Non-pigmented ciliary epithelial cell (primary cell): ENCODE measurements at regions not wholly inside any gene's neighbourhood (a gene's known extent, or its start where the extent isn't known, plus 50 kb on each side); places are given as distances from the start of the nearest gene placed in this dataset.
A peak's percentile ranks its signal among the peaks of the same experiment; 100 is the strongest.

Source experiments
- DNase-seq: peaks from one replicate; pipeline ENCODE4 v3.0.0-alpha.2; 2010; ENCODE audit warnings: low read depth

DNA sequence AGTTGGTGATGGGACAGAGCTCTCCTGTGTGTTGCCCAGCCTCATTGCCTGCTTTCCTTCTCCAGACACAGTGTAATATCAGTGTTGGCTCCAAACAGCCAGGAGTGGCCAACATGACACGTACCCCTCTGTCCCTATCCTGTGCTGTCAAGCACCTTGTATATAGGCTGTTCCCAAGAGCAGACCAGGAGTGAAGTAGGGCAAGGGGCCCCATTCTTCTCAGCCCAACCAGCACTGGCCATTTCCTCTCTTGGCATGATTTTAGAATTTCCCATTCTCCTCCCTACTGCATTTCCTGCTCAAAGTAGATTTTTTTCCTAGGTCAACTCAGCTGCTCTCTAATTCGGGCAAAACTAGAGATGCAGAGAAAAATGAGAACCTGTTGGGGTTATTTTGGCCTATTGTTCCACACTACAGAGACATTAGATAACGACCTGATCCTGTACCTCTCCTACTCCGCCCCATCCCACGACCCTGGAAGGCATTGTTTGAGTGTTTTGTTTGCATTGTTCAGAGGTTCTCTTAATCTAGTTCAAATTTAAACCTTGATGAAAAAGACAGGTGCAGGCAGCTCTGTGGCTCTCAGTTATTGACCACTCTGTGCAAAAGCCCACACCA is 95.6 kb downstream of the RASSF10 start:
- DNase-seq = no peak

DNA sequence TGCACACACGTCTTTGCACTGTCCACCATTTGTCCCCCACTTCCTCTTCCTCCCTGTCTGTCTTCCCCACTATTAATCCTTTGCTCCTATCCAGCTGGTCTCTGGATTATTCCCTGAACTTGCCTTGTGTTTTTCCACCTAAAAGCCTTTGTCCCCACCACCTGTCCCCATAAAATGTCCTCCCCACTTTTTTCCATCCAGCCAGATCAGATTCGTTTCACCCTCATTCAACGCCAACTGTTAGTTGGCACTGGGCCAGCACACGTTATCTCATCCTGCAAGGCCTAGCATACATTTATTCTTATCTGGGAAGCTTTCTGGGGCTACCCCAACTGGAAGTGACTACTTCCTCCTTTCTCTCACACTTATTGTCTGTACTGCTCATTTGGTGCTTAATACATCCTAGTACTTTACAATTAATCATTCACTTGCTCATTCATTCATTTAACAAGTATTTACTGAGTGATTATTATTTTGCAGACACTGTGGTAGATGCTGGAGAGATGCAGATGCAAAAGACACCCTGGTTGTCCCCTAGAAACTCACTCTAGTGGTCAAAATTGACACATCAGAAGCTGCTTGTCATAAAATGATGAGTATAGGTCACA is 96.2 kb downstream of the RASSF10 start:
- no peak for DNase-seq

DNA sequence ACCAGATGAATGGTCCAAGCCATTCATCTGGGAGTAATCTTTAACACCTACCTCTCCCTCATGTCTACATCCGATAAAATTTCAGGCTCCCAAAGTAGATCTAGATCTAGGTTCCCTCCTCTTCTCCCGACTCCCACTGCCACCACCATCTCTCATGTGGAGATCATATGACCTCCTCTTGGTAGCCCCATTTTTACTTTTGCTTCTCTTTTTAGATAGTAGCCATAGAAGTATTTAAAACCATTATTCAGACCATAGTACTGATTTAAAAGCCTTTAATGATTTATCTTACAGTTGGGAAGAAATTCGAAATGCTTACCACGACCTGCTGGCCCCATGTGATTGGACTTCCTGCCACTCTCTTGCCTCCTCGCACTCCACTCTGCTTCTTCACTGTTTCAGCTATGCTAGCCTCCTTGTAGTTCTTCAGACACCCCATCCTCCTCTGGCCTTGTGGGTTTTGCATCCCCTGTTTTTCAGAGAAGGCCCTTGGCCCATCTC is 98.5 kb downstream of the RASSF10 start:
- DNase-seq = no peak

DNA sequence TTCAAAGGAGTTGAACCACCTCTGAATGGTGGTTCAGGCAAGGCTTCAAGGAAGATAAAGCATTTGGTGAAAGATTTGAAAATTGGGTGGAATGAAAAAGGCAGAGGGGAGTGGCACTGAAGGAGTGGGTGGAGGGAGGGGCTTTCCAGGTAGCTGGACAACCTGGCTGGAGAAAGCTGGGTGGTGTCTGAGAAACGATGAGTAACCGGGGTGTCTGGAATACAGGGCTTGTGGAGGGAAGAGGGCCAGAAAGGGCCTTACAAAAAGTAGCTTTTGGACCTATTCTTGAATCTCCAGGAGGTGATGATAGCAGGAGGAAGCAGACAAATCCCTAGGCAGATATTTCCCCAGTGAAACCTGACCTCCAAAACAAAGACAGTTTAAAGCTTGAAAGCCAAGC is 99.3 kb downstream of the RASSF10 start:
- DNase-seq = no peak

DNA sequence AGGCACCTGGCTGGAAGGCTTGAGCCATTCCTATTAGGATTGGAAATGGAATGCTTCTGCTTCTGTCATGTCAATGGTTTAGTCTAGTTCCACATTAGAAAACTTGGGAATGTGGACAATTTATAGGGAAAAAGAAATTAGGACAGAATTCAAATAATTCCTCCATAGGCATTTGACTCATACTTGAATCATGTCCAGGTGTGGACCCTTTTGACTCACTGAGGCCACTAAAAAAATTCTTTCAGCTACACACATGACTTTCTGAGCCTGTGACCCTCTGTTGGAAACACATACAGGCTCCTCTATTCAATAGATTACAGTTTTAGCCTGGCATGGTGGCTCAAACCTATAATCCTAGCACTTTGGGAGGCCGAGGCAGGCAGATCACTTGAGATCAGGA is 100.5 kb downstream of the RASSF10 start:
- no peak for DNase-seq

DNA sequence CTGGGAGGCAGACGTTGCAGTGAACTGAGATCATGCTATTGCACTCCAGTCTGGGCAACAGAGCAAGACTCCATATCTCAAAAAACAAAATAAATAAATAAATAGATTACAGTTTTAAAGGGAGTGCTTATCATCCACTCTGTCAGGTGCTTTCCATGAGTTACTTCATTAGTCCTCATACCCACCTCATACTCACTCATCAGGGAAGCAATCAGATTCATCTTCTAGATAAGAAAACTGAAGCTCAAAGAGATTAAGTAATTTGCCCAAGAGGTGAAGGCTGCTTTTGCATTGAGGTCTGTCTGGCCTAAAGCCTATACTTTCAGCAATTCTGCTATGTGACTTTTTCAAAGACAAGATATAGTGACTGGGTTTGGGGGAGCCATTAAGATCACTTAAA is 101.0 kb downstream of the RASSF10 start:
- DNase-seq = no peak

DNA sequence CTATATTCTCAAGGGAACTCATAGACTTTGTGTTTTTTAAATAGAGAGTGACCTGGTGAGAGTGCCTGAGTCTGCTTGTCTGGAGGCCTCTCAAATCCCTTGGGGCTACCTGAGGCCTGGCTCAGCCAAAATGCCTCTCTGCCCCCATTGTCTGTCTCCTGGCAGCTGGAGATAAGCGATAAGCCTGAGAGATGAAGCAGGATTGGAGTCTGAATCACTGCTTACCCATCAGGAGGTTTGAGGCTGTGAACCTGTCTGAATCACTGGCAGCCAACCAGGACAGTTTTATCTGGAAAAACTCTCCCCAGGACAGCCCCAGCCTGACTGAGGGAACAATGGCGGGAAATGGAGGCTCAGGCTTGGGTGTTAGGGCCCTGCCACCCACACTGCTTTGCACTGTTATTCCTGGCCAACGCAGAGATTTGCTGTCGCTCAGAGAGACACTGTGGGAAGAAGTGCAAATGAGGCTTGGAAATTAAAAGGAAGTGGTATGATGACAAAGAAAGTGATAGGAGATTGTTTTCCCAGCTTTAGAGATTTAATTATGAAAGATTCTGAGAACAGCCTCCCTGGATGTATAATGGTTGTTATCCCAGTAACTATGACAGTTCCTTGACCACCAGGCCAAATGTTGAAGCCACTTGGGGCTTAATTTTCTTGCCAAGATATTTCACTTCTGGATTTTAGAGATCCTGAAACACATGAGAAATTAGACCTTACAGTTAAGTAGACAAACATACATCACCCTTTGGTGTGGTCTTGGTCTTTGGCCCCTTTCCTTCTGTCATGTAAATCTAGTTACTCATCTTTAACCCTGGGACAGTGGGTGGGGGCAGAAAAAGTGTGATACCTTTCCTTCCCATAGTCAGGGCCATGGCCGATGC is 102.1 kb downstream of the RASSF10 start:
- no peak for DNase-seq

DNA sequence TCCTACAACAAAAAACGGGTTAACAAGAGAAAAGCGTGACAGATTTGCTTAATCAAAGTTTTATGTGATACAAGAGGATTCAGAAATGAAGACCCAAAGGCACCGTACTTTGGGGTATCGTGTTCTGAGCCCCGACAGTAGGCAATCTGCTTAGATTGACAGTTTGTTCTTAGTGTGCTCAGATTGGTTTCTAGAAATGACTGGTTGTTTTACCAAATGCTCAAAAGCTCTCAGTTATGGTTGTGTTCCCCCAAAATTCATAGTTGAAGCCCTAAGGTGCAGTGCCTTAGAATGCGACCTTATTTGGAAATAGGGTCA is 102.7 kb downstream of the RASSF10 start:
- no peak for DNase-seq

DNA sequence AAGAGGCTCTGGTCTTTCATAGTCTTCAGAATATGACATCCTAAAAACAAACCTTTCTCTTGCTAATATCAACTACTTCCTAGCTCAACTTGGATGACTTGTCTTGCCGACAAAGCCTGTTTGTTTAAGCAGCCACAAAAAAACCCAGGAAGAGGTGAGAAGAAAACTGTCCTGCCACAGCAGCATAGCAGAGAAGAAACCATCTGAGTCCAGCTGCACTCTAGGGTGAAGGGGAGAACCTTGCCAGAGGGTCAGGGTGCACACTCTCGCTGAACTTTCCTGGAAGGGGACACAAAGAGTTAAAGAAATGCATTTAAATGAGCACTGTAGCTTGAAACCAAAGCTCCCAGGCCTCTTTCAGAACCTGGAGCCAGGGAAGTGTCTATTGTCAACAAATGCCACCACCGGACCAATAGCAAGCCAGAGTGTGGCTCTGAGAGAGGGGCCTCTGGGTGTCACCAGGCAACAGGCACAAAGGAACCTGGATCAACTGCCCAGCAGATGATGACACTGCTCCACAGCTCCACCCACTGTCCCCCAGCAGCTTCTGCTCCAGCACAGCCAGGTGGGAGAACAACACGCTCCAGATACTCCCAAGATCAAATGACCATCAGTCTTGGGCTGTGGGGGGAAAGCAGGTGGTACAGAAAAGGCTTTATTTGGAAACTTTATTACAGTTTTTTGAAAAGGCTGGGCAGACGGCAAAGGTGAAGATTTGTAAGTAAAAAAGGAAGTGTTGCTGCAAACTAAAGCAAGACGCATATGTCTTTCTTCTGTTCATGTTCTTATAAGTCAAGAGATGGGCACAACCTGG is 105.7 kb downstream of the RASSF10 start:
- no peak for DNase-seq

DNA sequence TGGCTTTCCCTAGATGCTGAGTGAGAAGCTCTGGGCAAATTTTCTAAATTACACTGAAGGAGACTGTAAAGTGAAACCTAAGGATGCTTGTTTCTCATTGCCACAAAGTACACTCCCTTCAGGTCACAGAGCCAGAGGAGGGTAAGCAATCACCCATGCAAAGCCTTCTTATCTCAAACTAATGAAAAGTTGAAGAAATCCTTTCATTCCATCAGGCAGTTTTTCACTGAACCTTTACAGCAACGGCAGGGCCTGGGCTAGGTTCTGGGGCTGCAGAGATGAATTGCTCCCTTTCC is 106.2 kb downstream of the RASSF10 start:
- no peak for DNase-seq

DNA sequence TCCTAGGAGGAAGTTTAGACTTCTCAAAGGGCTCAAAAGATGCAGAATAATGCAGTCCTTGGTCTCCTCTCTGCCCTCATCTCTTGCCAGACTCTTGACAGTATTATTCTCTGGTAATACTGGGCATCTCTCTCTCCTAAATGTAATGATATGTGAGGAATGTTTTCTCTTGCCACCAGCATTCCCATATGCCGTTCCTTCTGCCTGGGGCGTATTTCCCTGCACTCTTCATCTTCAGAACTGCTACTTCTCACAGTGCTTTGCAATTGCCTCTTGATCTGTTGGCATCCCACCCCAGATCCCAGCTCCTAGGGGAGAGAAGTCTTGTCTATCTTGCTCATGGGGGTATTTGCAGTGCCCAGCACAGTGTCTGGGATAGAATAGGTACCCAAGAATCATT is 107.4 kb downstream of the RASSF10 start:
- DNase-seq = no peak

DNA sequence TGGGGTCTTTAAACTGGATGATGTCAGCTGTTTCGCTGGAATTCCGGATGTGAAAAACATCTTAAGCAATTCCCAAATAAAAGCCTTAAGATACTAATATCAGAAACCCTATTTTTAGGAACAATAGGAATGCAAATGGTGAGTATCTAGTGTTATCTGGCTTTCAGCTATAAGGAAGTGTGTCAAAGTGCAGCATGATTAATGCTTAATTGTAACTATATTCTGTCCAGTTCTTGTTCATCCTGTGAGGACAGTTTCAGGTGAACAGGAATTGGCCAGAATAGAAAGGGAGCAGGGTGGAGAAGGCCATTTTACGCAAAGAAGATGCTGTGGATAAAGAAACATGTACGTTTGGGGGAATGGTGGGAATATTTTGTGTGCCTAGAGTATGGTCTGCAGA is 108.2 kb downstream of the RASSF10 start:
- DNase-seq = no peak

DNA sequence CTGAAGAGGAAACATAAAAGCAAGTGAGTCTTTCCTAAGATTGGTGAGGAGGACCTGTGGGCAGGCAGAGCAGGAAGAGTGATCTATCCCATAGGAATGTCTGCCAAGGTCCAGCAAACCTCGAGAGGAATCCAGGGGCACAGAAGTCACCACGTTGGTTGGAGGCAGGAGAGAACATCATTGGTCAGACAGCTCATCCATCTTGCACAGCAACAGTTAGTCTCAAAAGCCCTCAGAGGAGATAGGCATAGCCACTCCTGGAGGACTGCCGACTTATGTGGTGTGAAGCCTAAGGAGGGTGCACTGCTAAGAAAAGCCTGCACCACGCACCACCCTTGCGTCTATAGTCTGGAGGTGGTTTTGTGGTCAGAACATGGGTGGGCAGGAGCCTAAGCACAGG is 109.1 kb downstream of the RASSF10 start:
- peak; percentile 93 for DNase-seq

DNA sequence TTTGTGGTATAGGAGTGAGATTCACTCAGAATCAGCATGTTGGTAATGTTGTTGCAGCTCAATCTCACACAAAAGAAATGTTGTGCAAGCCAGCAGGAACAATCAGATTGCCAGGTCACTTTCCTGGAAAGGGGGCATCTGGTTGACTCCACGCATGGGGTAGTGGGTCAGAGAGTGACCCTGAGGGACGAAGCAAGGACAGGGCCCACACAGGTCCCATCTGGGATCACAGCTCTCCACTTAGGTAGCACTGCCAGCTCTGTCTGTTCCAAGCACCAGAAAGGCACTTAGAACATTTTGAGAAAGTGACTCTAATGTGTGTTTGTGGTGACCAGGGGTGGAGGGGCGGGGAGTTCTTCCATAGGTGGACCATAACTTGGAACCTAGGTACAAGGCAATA is 109.5 kb downstream of the RASSF10 start:
- no peak for DNase-seq

DNA sequence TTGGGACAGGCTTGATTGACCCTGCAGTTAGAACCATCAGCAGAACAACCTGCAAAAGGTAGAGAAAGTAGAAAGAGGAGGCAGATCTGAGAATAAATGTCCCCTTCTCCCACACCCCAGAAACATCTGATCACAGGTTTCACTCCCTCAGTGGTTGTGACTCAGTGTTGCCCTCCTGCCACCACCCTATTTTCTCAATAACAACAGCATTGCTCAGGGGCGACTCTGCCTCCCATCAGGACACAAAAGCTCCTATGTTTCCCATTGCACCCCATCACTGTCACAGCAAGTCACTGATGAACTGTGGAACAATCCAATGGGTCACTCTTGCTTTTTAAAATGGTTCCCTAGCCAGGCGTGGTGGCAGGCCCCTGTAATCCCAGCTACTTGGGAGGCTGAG is 110.2 kb downstream of the RASSF10 start:
- DNase-seq = no peak

DNA sequence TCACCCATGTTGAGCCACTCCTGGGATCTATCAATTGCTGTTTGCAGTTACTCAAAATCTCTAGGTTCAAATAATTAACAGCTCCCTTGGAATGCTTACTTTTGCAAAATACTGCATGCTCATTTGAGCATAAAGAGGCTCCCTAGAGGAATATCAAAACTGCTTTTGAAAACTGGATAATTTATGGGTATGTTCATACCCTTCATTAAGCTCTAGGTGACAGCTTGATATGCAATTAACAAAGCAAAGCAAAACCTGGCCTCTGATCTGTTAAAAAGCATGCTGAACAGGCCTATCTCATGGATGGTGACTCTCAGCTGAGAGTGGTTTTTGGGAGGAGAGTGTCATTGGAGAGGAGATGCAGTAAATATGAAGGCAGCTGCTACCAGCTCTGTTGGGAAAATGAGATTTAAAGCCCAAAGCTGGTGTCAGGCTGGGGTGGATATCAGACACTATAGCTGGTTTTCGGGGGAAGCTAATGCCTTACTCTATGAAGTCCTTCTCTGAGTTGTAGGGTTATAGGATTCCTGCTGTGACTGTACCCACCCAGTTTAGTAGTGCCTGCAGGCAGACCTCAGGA is 110.9 kb downstream of the RASSF10 start:
- no peak for DNase-seq

DNA sequence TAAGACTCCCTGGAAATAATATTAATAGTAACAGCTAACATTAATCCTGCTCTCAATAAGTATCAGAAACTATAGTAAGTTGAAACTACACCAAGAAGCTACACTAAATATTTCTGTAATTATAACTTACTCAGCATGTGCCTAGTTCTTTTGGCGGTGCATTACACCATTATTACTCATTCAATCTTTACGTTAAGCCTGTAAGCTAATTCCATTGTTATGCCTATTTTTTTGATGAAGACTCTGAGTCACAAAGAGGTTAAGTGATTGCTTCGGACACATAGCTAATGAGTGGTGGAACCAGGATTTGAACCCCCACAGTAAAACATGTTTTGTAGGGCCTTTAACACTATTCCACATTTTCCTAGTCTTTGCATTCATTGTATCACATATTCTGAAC is 111.6 kb downstream of the RASSF10 start:
- peak; percentile 53 for DNase-seq

DNA sequence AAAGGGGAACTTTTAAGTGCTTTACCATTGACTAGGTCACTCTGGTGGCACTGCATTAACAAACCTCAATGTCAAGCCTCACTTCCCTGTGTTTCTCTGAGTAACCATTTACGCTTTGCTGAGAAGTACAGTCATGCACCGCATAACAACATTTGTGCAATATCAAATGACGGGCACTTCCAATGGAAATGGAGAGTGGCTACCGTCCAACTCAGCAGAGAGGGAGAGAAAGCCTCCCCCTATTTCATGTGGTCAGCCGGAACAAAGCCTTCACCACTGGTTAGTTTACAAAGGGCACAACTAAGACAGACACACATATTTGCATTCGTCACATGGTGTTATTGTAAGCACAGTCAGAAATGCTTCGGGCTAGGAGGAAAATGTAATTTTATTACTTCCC is 117.3 kb downstream of the RASSF10 start:
- peak; percentile 96 for DNase-seq

DNA sequence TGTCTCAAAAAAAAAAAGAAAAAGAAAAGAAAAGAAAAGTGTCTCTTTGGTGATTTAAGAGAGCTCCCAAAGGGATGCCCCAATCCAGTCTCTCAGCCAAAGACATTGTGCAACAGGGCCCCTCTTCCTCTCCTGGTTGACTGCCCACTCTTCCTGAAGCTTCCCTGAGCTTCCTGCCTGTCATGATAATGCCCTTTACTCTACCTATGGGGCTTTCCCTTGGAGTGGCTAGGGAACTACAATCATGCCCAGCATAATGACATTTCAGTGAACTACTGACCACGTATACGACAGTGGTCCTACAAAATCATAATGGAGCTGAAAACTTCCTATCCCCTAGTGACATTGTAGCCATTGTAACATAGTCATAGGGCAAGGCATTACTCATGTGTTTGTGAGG is 118.0 kb downstream of the RASSF10 start:
- DNase-seq = no peak

DNA sequence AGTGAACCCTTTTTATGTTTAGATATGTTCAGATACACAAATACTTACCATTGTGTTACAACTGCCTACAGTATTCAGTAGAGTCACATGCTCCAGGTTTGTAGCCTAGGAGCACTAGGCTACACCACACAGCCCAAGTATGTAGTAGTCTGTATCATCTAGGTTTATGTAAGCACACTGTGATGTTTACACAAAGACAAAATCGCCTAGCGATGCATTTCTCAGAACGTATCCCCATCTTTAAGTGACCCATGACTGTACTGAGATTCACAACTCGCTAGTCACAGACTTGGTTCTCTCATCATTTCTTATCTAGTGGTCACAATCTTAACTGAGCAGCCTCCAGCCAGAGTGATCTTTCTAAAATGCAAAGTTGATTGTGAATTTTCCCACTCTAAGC is 119.2 kb downstream of the RASSF10 start:
- DNase-seq = no peak

DNA sequence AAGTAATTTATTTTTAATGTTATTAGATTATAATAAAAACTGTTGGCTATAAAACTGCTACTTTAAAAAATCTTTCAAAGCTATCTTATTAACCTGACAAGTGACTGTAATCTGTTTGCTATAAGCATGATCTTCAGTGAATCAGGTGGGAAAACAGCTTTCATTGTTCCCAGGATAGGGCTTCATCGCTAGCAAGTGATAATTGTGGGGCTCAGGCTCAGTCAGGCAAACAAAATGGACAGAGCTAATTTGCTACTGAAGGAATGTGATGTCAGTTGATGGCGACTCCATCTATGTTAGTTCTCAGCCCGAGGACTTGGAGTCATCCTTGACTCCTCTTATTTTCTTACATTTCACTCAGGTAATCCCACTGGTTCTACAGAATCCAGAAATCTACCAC is 125.0 kb downstream of the RASSF10 start:
- no peak for DNase-seq

DNA sequence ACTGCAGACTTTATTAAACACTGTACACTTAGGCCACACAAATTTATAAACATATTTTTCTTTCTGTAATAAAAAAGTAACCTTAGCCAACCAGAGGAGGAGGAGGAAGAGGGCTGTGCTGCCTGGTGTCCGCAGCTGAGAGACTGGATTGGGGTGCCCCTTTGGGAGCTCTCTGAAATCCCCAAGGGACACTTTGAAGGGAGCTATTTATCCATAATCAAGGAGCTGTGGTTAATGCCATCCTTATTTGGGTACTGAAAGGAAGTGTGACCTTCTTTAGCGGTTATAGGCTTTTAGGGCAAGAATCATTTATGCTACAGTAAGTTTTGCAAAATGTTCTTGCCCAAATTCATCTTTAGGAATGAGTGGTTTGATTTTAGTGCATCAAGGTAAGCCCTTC is 125.8 kb downstream of the RASSF10 start:
- DNase-seq = no peak
